Ishikawa (cell line): ENCODE measurements at regions not wholly inside any gene's neighbourhood (a gene's known extent, or its start where the extent isn't known, plus 50 kb on each side); places are given as distances from the start of the nearest gene placed in this dataset.

Experiments used
- CEBPB ChIP-seq: IDR thresholded peaks from 2 replicates; pipeline ENCODE4 v1.6.1; 2012
- EP300 ChIP-seq: IDR thresholded peaks from 2 replicates; pipeline ENCODE4 v1.6.1; 2012; ENCODE audit warnings: borderline replicate concordance
- NFIC ChIP-seq: IDR thresholded peaks from 2 replicates; pipeline ENCODE4 v1.6.1; 2012
- RAD21 ChIP-seq: IDR thresholded peaks from 2 replicates; pipeline ENCODE4 v1.6.1; 2012; ENCODE audit warnings: low read depth
- TAF1 ChIP-seq: IDR thresholded peaks from 2 replicates; pipeline ENCODE4 v1.6.1; 2012; ENCODE audit warnings: low read depth, mild to moderate bottlenecking
- TCF12 ChIP-seq: IDR thresholded peaks from 2 replicates; pipeline ENCODE4 v1.6.1; 2012; ENCODE audit warnings: low read depth
- YY1 ChIP-seq: IDR thresholded peaks from 2 replicates; pipeline ENCODE4 v1.6.1; 2012; ENCODE audit warnings: low read depth
- ZBTB7A ChIP-seq: IDR thresholded peaks from 2 replicates; pipeline ENCODE4 v1.6.1; 2012; ENCODE audit warnings: low read depth
- TF ChIP-seq, protein P1 (sequence below): IDR thresholded peaks from 2 replicates; pipeline ENCODE4 v1.6.1; 2012

DNA sequence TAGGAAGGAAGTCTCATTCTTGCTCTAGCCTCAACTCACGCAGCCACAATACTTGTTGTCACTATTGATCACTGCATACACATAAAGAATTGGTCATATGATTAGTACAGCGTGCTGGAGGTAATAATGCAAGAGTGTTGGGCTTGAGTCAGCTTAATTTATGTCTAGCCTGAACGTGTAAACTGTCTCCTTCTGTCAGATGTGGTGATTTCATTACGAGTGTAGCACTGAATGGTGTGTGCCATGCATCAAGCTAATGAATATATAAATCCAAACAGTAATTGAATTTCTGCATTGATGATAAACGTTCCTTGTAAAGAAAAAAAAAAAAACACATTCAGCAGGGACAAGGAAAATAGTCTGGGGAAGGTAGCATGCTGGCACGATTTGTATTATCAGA lies 396.2 kb upstream of the RAG2 start:
- no peak for TF ChIP-seq CEBPB
- no peak for TF ChIP-seq RAD21
- TF ChIP-seq NFIC = no peak
- no peak for TF ChIP-seq TAF1
- TF ChIP-seq, protein P1, sequence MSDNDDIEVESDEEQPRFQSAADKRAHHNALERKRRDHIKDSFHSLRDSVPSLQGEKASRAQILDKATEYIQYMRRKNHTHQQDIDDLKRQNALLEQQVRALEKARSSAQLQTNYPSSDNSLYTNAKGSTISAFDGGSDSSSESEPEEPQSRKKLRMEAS = no peak
- no peak for TF ChIP-seq EP300
- TF ChIP-seq TCF12 = no peak
- no peak for TF ChIP-seq YY1
- TF ChIP-seq ZBTB7A = no peak
